Neutrophil (primary cell): ENCODE measurements at regions not wholly inside any gene's neighbourhood (a gene's known extent, or its start where the extent isn't known, plus 50 kb on each side); places are given as distances from the start of the nearest gene placed in this dataset.

Source experiments
- H3K27ac ChIP-seq: fragments of 200-600 bp; sonication (generic); 2 replicates; pipeline ENCODE4 v1.5.1; 2016; ENCODE audit warnings: mild to moderate bottlenecking, moderate library complexity
- H3K27me3 ChIP-seq: fragments of 200-600 bp; sonication (generic); 2 replicates; pipeline ENCODE4 v1.6.0; 2016; ENCODE audit warnings: mild to moderate bottlenecking
- H3K36me3 ChIP-seq: fragments of 200-600 bp; sonication (generic); 2 replicates; pipeline ENCODE4 v1.5.1; 2017
- H3K4me1 ChIP-seq, 2 experiments: fragments of 200-600 bp in 1 of 2; sonication (generic) in 1 of 2; 1 replicate in 1 of 2; 2 replicates in 1 of 2; pipeline versions ENCODE4 v1.5.1 to v1.6.1; 2013 to 2016; ENCODE audit warnings: low read depth in 1 of 2, low read length in 1 of 2, mild to moderate bottlenecking in 1 of 2, moderate library complexity in 1 of 2; ENCODE audit not compliant: control insufficient read depth in 1 of 2, insufficient read depth in 1 of 2
- H3K4me3 ChIP-seq, 2 experiments: fragments of 200-600 bp in 1 of 2; sonication (generic) in 1 of 2; 1 replicate in 1 of 2; 2 replicates in 1 of 2; pipeline ENCODE4 v1.5.1; 2013 to 2016; ENCODE audit warnings: low read depth in 1 of 2, low read length in 1 of 2, mild to moderate bottlenecking in 1 of 2, moderate library complexity in 1 of 2
- H3K9me3 ChIP-seq: fragments of 200-600 bp; sonication (generic); 2 replicates; pipeline ENCODE4 v1.5.1; 2016
- CTCF ChIP-seq: fragments of 200-600 bp; sonication (generic); IDR thresholded peaks from 2 replicates; pipeline ENCODE4 v1.5.1; 2016; ENCODE audit warnings: antibody characterized with exemption

- no peak overlapping the region for H3K27ac ChIP-seq
- H3K36me3 ChIP-seq, result no peaks in the 10 kb centered on the region
- TF ChIP-seq CTCF, result no peak
- no peaks in the 10 kb centered on the region for H3K4me1 ChIP-seq
- H3K27me3 ChIP-seq, result no peaks in the 10 kb centered on the region
- H3K9me3 ChIP-seq, result no peaks in the 10 kb centered on the region
- H3K4me3 ChIP-seq, result no peak overlapping the region
These were observed 732.4 kb upstream of the GBE1 start for GRCh38 chr3:82493858-82494257.

- H3K9me3 ChIP-seq, result no peaks in the 10 kb centered on the region
- H3K4me3 ChIP-seq, result no peak overlapping the region
- H3K4me1 ChIP-seq, result no peaks in the 10 kb centered on the region
- H3K27ac ChIP-seq, result no peak overlapping the region
- H3K36me3 ChIP-seq, result no peaks in the 10 kb centered on the region
- TF ChIP-seq CTCF, result no peak
- H3K27me3 ChIP-seq, result no peaks in the 10 kb centered on the region
These were observed 713.9 kb upstream of the GBE1 start for GRCh38 chr3:82475306-82475705.

- Histone ChIP-seq H3K4me3 (no peak overlapping the region), H3K9me3 (no peaks in the 10 kb centered on the region), H3K27me3 (no peaks in the 10 kb centered on the region), H3K36me3 (no peaks in the 10 kb centered on the region), H3K27ac (no peak overlapping the region), H3K4me1 (no peaks in the 10 kb centered on the region)
- TF ChIP-seq CTCF, result no peak
These were observed 713.3 kb upstream of the GBE1 start for GRCh38 chr3:82474711-82475110.

GRCh38 chr3:82473864-82474541 lies 712.6 kb upstream of the GBE1 start:
- H3K36me3 ChIP-seq, result no peaks in the 10 kb centered on the region
- no peak overlapping the region for H3K27ac ChIP-seq
- H3K4me3 ChIP-seq, result no peak overlapping the region
- no peaks in the 10 kb centered on the region for H3K27me3 ChIP-seq
- H3K9me3 ChIP-seq, result no peaks in the 10 kb centered on the region
- no peak for TF ChIP-seq CTCF
- H3K4me1 ChIP-seq, result no peaks in the 10 kb centered on the region

- no peak overlapping the region for H3K27ac ChIP-seq
- H3K4me1 ChIP-seq, result no peaks in the 10 kb centered on the region
- H3K4me3 ChIP-seq, result no peak overlapping the region
- no peaks in the 10 kb centered on the region for H3K9me3 ChIP-seq
- no peaks in the 10 kb centered on the region for H3K36me3 ChIP-seq
- no peak for TF ChIP-seq CTCF
- H3K27me3 ChIP-seq, result no peaks in the 10 kb centered on the region
These were observed 705.6 kb upstream of the GBE1 start for GRCh38 chr3:82467051-82467450.
